ENCODE measurements at regions not wholly inside any gene's neighbourhood (a gene's known extent, or its start where the extent isn't known, plus 50 kb on each side); places are given as distances from the start of the nearest gene placed in this dataset.

GRCh38 chr9:88034964-88035363 is 60.6 kb upstream of the CDK20 start:
- intact Hi-C loops (cut with DNase I): no loop called here
- ATAC-seq (no peak), DNase-seq (no peak)
- WGBS: 96% methylated on average over 4 of the region's 4 CpGs
- peaks cover 2% of the 10 kb centered on the region for H3K9me3 ChIP-seq (ENCODE audit: control insufficient read depth, low read length)
- H3K4me1 ChIP-seq (ENCODE audit: control insufficient read depth, insufficient read depth, low read length): no peaks in the 10 kb centered on the region
- no peaks in the 10 kb centered on the region for H3K27me3 ChIP-seq (ENCODE audit: control insufficient read depth, insufficient read depth)
- no peak overlapping the region for H3K27ac ChIP-seq (ENCODE audit: low read length)
- H3K4me3 ChIP-seq (ENCODE audit: low read length): no peak overlapping the region

- Histone ChIP-seq H3K27ac (ENCODE audit: low read length) (no peak overlapping the region), H3K4me1 (ENCODE audit: control insufficient read depth, insufficient read depth, low read length) (no peaks in the 10 kb centered on the region), H3K27me3 (ENCODE audit: control insufficient read depth, insufficient read depth) (no peaks in the 10 kb centered on the region), H3K4me3 (ENCODE audit: low read length) (no peak overlapping the region), H3K9me3 (ENCODE audit: control insufficient read depth, low read length) (peaks cover 2% of the 10 kb centered on the region)
- intact Hi-C loops (cut with DNase I): no loop called here
- 83% methylated on average over 3 of the region's 3 CpGs for WGBS
- DNase-seq (no peak), ATAC-seq (no peak)
Measured at GRCh38 chr9:88033359-88033702, 59.0 kb upstream of the CDK20 start.

- intact Hi-C loops (cut with DNase I): no loop called here
- Histone ChIP-seq H3K27ac (ENCODE audit: low read length) (no peak overlapping the region), H3K4me1 (ENCODE audit: control insufficient read depth, insufficient read depth, low read length) (no peaks in the 10 kb centered on the region), H3K4me3 (ENCODE audit: low read length) (no peak overlapping the region), H3K9me3 (ENCODE audit: control insufficient read depth, low read length) (no peaks in the 10 kb centered on the region), H3K27me3 (ENCODE audit: control insufficient read depth, insufficient read depth) (no peaks in the 10 kb centered on the region)
- ATAC-seq: no peak
- WGBS: 90% methylated on average over 2 of the region's 2 CpGs
- DNase-seq: no peak
Measured at GRCh38 chr9:88028338-88028737, 54.0 kb upstream of the CDK20 start.

- no peak overlapping the region for H3K4me3 ChIP-seq (ENCODE audit: low read length)
- H3K4me1 ChIP-seq (ENCODE audit: control insufficient read depth, insufficient read depth, low read length): no peaks in the 10 kb centered on the region
- no peaks in the 10 kb centered on the region for H3K9me3 ChIP-seq (ENCODE audit: control insufficient read depth, low read length)
- H3K27ac ChIP-seq (ENCODE audit: low read length): no peak overlapping the region
- 72% methylated on average over 1 of the region's 1 CpG for WGBS
- no peaks in the 10 kb centered on the region for H3K27me3 ChIP-seq (ENCODE audit: control insufficient read depth, insufficient read depth)
- intact Hi-C loops (cut with DNase I): no loop called here
- ATAC-seq (no peak), DNase-seq (no peak)
Measured at GRCh38 chr9:88026118-88026479, 51.8 kb upstream of the CDK20 start.

- DNase-seq (no peak), ATAC-seq (no peak)
- H3K9me3 ChIP-seq (ENCODE audit: control insufficient read depth, low read length): no peaks in the 10 kb centered on the region
- H3K27ac ChIP-seq (ENCODE audit: low read length): no peak overlapping the region
- H3K4me3 ChIP-seq (ENCODE audit: low read length): no peak overlapping the region
- H3K27me3 ChIP-seq (ENCODE audit: control insufficient read depth, insufficient read depth): no peaks in the 10 kb centered on the region
- intact Hi-C loops (cut with DNase I): no loop called here
- WGBS: 82% methylated on average over 8 of the region's 8 CpGs
- H3K4me1 ChIP-seq (ENCODE audit: control insufficient read depth, insufficient read depth, low read length): no peaks in the 10 kb centered on the region
Measured at GRCh38 chr9:88025411-88026117, 51.2 kb upstream of the CDK20 start.

- no peaks in the 10 kb centered on the region for H3K9me3 ChIP-seq (ENCODE audit: control insufficient read depth, low read length)
- H3K4me1 ChIP-seq (ENCODE audit: control insufficient read depth, insufficient read depth, low read length): no peaks in the 10 kb centered on the region
- WGBS: 78% methylated on average over 4 of the region's 4 CpGs
- H3K27ac ChIP-seq (ENCODE audit: low read length): no peak overlapping the region
- no peak overlapping the region for H3K4me3 ChIP-seq (ENCODE audit: low read length)
- intact Hi-C loops (cut with DNase I): no loop called here
- DNase-seq: no peak
- ATAC-seq: no peak
- H3K27me3 ChIP-seq (ENCODE audit: control insufficient read depth, insufficient read depth): no peaks in the 10 kb centered on the region
Measured at GRCh38 chr9:88024896-88025295, 50.6 kb upstream of the CDK20 start.

Measured in right cardiac atrium (tissue), 5 donors.